H1 (cell line): ENCODE measurements at regions not wholly inside any gene's neighbourhood (a gene's known extent, or its start where the extent isn't known, plus 50 kb on each side); places are given as distances from the start of the nearest gene placed in this dataset.

ENCODE experiments used
- CTCF ChIA-PET: fragments of 300-600 bp; sonication (Branson Sonifier 250); formaldehyde crosslinking; loops from one replicate; lab custom pipeline; 2021; ENCODE audit not compliant: partially characterized antibody; lab: Charles Lee
- POLR2A ChIA-PET: fragments of 300-600 bp; sonication (Branson Sonifier 250); formaldehyde crosslinking; loops from one replicate; lab custom pipeline; 2021; ENCODE audit warnings: inconsistent platforms; ENCODE audit not compliant: partially characterized antibody; lab: Charles Lee
- DNase-seq, 2 experiments: peaks; one replicate each; pipeline versions ENCODE4 v3.0.0 to v3.0.0-alpha.2; 2010 to 2022; ENCODE audit warnings: low spot score in 2 of 2, low read depth in 1 of 2, mixed read lengths in 1 of 2
- FAIRE-seq: peaks from 2 replicates; lab custom pipeline; 2011; peaks lifted over from hg19 to GRCh38; lab: Jason Lieb, UNC
- H2AFZ ChIP-seq: 2 replicates; pipeline ENCODE4 v1.8.1; 2012; ENCODE audit warnings: low read length, inconsistent platforms
- H2AK5ac ChIP-seq: 2 replicates; pipeline ENCODE4 v1.6.1; 2013; ENCODE audit warnings: low read depth, low read length
- H2BK120ac ChIP-seq: replicated peaks from 2 replicates; pipeline ENCODE3; 2013; ENCODE audit warnings: low read depth, low read length, inconsistent platforms
- H2BK12ac ChIP-seq: 2 replicates; pipeline ENCODE4 v1.6.1; 2013; ENCODE audit warnings: low read depth, low read length
- H2BK15ac ChIP-seq: 2 replicates; pipeline ENCODE4 v1.6.1; 2013; ENCODE audit warnings: low read length
- H2BK20ac ChIP-seq: 2 replicates; pipeline ENCODE4 v1.6.1; 2013; ENCODE audit warnings: low read length
- H2BK5ac ChIP-seq: 2 replicates; pipeline ENCODE4 v1.6.1; 2013; ENCODE audit warnings: low read depth, low read length
- H3K14ac ChIP-seq: 2 replicates; pipeline ENCODE4 v1.6.1; 2013; ENCODE audit warnings: inconsistent platforms; ENCODE audit not compliant: insufficient read length
- H3K18ac ChIP-seq: 2 replicates; pipeline ENCODE4 v1.6.1; 2013; ENCODE audit warnings: low read length; ENCODE audit errors: extremely low read depth
- H3K23ac ChIP-seq: 2 replicates; pipeline ENCODE4 v1.6.1; 2013; ENCODE audit warnings: inconsistent platforms; ENCODE audit not compliant: insufficient read length
- H3K23me2 ChIP-seq: 2 replicates; pipeline ENCODE4 v1.6.1; 2013; ENCODE audit warnings: low read depth, low read length
- H3K27ac ChIP-seq: 2 replicates; pipeline ENCODE4 v1.6.1; 2011; ENCODE audit warnings: low read depth, low read length, inconsistent platforms
- H3K27me3 ChIP-seq, 4 experiments: replicated peaks in 1 of 4; 1 replicate in 1 of 4; 2 replicates in 3 of 4; pipeline versions ENCODE4 v1.6.1 to v1.8.1; 2011 to 2013; ENCODE audit warnings: low read length in 3 of 4, mild to moderate bottlenecking in 3 of 4, inconsistent platforms in 2 of 4, mixed read lengths in 2 of 4, moderate library complexity in 1 of 4; ENCODE audit not compliant: control insufficient read depth in 3 of 4, insufficient read depth in 3 of 4; ENCODE audit errors: extremely low read depth in 1 of 4
- H3K36me3 ChIP-seq, 4 experiments: 2 replicates each; pipeline versions ENCODE4 v1.6.1 to v1.8.1; 2011 to 2013; ENCODE audit warnings: mild to moderate bottlenecking in 4 of 4, low read length in 3 of 4, moderate library complexity in 2 of 4, control low read depth in 1 of 4, inconsistent platforms in 1 of 4; ENCODE audit not compliant: insufficient read depth in 4 of 4, control insufficient read depth in 2 of 4
- H3K4ac ChIP-seq: replicated peaks from 2 replicates; pipeline ENCODE3; 2013; ENCODE audit warnings: low read length, low read depth, mixed read lengths, inconsistent platforms; ENCODE audit not compliant: insufficient read length
- H3K4me1 ChIP-seq, 4 experiments: replicated peaks in 1 of 4; 1 replicate in 1 of 4; 2 replicates in 3 of 4; pipeline versions ENCODE4 v1.6.1 to v1.8.1; 2011 to 2013; ENCODE audit warnings: low read length in 3 of 4, inconsistent platforms in 2 of 4, mixed read lengths in 1 of 4; ENCODE audit not compliant: insufficient read depth in 4 of 4, control insufficient read depth in 3 of 4
- H3K4me2 ChIP-seq, 2 experiments: 2 replicates each; pipeline versions ENCODE4 v1.6.1 to v1.8.1; 2011 to 2013; ENCODE audit warnings: low read depth in 2 of 2, low read length in 2 of 2, control low read depth in 1 of 2, inconsistent platforms in 1 of 2, mild to moderate bottlenecking in 1 of 2; ENCODE audit not compliant: insufficient read depth in 1 of 2
- H3K4me3 ChIP-seq, 4 experiments: fragments of 200-600, 300-600 bp in 1 of 4; sonication (generic), shearing (Covaris generic), sonication (Bioruptor Twin) in 1 of 4; 2 replicates each; pipeline versions ENCODE4 v1.5.1 to v1.8.1; 2011 to 2016; ENCODE audit warnings: low read length in 4 of 4, low read depth in 3 of 4, control low read depth in 2 of 4, inconsistent platforms in 2 of 4, mild to moderate bottlenecking in 2 of 4, mixed read lengths in 1 of 4, moderate library complexity in 1 of 4; ENCODE audit not compliant: insufficient read depth in 2 of 4; ENCODE audit errors: extremely low read depth in 1 of 4
- H3K56ac ChIP-seq: replicated peaks from 2 replicates; pipeline ENCODE3; 2013; ENCODE audit warnings: low read depth, mild to moderate bottlenecking, mixed read lengths, low read length, inconsistent platforms; ENCODE audit not compliant: insufficient read length
- H3K79me1 ChIP-seq: 2 replicates; pipeline ENCODE4 v1.6.1; 2013; ENCODE audit warnings: low read depth, low read length, control low read depth
- H3K79me2 ChIP-seq, 2 experiments: 2 replicates each; pipeline versions ENCODE4 v1.6.1 to v1.8.1; 2012 to 2013; ENCODE audit warnings: low read length in 2 of 2, mild to moderate bottlenecking in 2 of 2, inconsistent platforms in 1 of 2; ENCODE audit not compliant: insufficient read depth in 2 of 2, control insufficient read depth in 1 of 2
- H3K9ac ChIP-seq, 4 experiments: replicated peaks in 1 of 4; 1 replicate in 1 of 4; 2 replicates in 3 of 4; pipeline versions ENCODE4 v1.6.1 to v1.8.1; 2011 to 2013; ENCODE audit warnings: low read depth in 3 of 4, low read length in 3 of 4, control low read depth in 2 of 4, mild to moderate bottlenecking in 2 of 4, moderate library complexity in 2 of 4, inconsistent platforms in 1 of 4; ENCODE audit errors: extremely low read depth in 1 of 4
- H3K9me3 ChIP-seq, 2 experiments: 2 replicates each; pipeline versions ENCODE4 v1.6.1 to v1.8.1; 2012 to 2013; ENCODE audit warnings: mild to moderate bottlenecking in 2 of 2, moderate library complexity in 2 of 2, control low read depth in 1 of 2, inconsistent platforms in 1 of 2, low read depth in 1 of 2, low read length in 1 of 2, mixed read lengths in 1 of 2; ENCODE audit not compliant: insufficient read depth in 2 of 2
- H4K20me1 ChIP-seq, 2 experiments: replicated peaks in 1 of 2; 2 replicates each; pipeline versions ENCODE3 to v1.8.1; 2011 to 2013; ENCODE audit warnings: inconsistent platforms in 2 of 2, low read length in 2 of 2, mild to moderate bottlenecking in 1 of 2; ENCODE audit not compliant: insufficient read depth in 2 of 2, control insufficient read depth in 1 of 2
- H4K5ac ChIP-seq: 2 replicates; pipeline ENCODE4 v1.6.1; 2013; ENCODE audit warnings: low read length, low read depth, mixed read lengths, inconsistent platforms; ENCODE audit not compliant: insufficient read length
- H4K8ac ChIP-seq: 2 replicates; pipeline ENCODE4 v1.8.0; 2013; ENCODE audit warnings: mild to moderate bottlenecking, moderate library complexity, low read length, inconsistent platforms; ENCODE audit not compliant: insufficient read depth; ENCODE audit errors: extremely low read depth
- H4K91ac ChIP-seq: replicated peaks from 2 replicates; pipeline ENCODE3; 2013; ENCODE audit warnings: low read length, mixed read lengths, inconsistent platforms; ENCODE audit not compliant: insufficient read length
- BCL11A ChIP-seq, 2 experiments: IDR thresholded peaks; one replicate each; pipeline ENCODE4 v1.6.1; 2011; ENCODE audit warnings: low read depth in 2 of 2, low read length in 2 of 2, mild to moderate bottlenecking in 2 of 2
- CBX8 ChIP-seq: fragments of 300-800, 300-1000 bp; sonication (generic); IDR thresholded peaks from 2 replicates; pipeline ENCODE4 v1.7.1; 2016; ENCODE audit warnings: low read depth, low read length, borderline replicate concordance
- CHD2 ChIP-seq: IDR thresholded peaks from 2 replicates; pipeline ENCODE4 v1.6.1; 2012; ENCODE audit warnings: low read length, improper control_type of control experiment
- CTBP2 ChIP-seq: IDR thresholded peaks from 2 replicates; pipeline ENCODE4 v1.7.0; 2011; ENCODE audit warnings: borderline replicate concordance, mild to moderate bottlenecking, moderate library complexity, mixed read lengths, low read length; ENCODE audit not compliant: insufficient read depth, insufficient read length
- GABPA ChIP-seq: IDR thresholded peaks from 2 replicates; pipeline ENCODE4 v1.6.1; 2011; ENCODE audit warnings: mild to moderate bottlenecking, low read length, moderate library complexity, borderline replicate concordance; ENCODE audit not compliant: insufficient read depth
- MAX ChIP-seq: IDR thresholded peaks from 2 replicates; pipeline ENCODE4 v1.6.1; 2012; ENCODE audit warnings: inconsistent platforms
- PHF8 ChIP-seq: fragments of 200-600 bp; sonication (generic); conservative IDR thresholded peaks from 2 replicates; pipeline ENCODE4 v1.7.1; 2012; ENCODE audit warnings: low read depth, mild to moderate bottlenecking, inconsistent platforms, low read length, moderate library complexity
- POLR2A ChIP-seq, 2 experiments: IDR thresholded peaks; 1 replicate in 1 of 2; 2 replicates in 1 of 2; pipeline ENCODE4 v1.6.1; 2011; ENCODE audit warnings: low read depth in 2 of 2, low read length in 2 of 2, mild to moderate bottlenecking in 2 of 2; ENCODE audit errors: control extremely low read depth in 1 of 2
- RNF2 ChIP-seq: fragments of 200-900, 300-1000 bp; sonication (generic); IDR thresholded peaks from 2 replicates; pipeline ENCODE4 v1.7.1; 2016; ENCODE audit warnings: borderline replicate concordance, low read depth, mild to moderate bottlenecking, antibody characterized with exemption, low read length; ENCODE audit not compliant: poor library complexity, severe bottlenecking; ENCODE audit errors: missing control alignments
- SIN3A ChIP-seq, 2 experiments: IDR thresholded peaks in 1 of 2; conservative IDR thresholded peaks in 1 of 2; 2 replicates each; pipeline ENCODE4 v1.6.1; 2011 to 2012; ENCODE audit warnings: low read length in 2 of 2, improper control_type of control experiment in 1 of 2, low read depth in 1 of 2, mild to moderate bottlenecking in 1 of 2
- SIX5 ChIP-seq: IDR thresholded peaks from 2 replicates; pipeline ENCODE4 v1.6.1; 2011; ENCODE audit warnings: mild to moderate bottlenecking, low read depth, low read length
- SP2 ChIP-seq: IDR thresholded peaks from 2 replicates; pipeline ENCODE4 v1.6.1; 2012; ENCODE audit warnings: mild to moderate bottlenecking, low read length, inconsistent platforms
- TAF7 ChIP-seq: optimal IDR thresholded peaks from 2 replicates; pipeline ENCODE3; 2011; ENCODE audit warnings: low read depth, mild to moderate bottlenecking, inconsistent platforms, low read length, moderate library complexity, borderline replicate concordance
- TEAD4 ChIP-seq: IDR thresholded peaks from 2 replicates; pipeline ENCODE4 v1.6.1; 2012; ENCODE audit warnings: low read depth, low read length, inconsistent platforms, mixed read lengths
- ZNF274 ChIP-seq: IDR thresholded peaks from 2 replicates; pipeline ENCODE4 v1.7.0; 2012; ENCODE audit warnings: low read length, borderline replicate concordance; ENCODE audit errors: extremely low read depth
- WGBS, 2 experiments: shearing (Covaris generic) in 1 of 2; methylation state at CpG; one replicate each; pipeline versions ENCODE4 v1.1.6 to v1.1.7; 2013 to 2015; ENCODE audit warnings: low lambda C conversion rate in 2 of 2, mixed read lengths in 2 of 2, inconsistent platforms in 1 of 2, low coverage in 1 of 2, missing lambda C conversion rate in 1 of 2; ENCODE audit not compliant: insufficient replicate concordance in 2 of 2, insufficient coverage in 1 of 2, insufficient read length in 1 of 2; ENCODE audit errors: extremely low coverage in 1 of 2, missing lambda C conversion rate in 1 of 2; 5-methylcytosine and 5-hydroxymethylcytosine counted together

GRCh38 chr16:64130140-64130539 lies 991.7 kb downstream of the CDH11 start:
- ChIA-PET POLR2A (no interaction called here), CTCF (interaction anchor here (0.6 kb wide), 1 partner anchor 11 kb away, joined by 3 read pairs; no protein-coding TSS in a partner anchor)
- Histone ChIP-seq H2BK20ac (no peak overlapping the region), H3K56ac (no peak overlapping the region), H3K9ac (no peak overlapping the region), H2AFZ (no peak overlapping the region), H3K36me3 (no peaks in the 10 kb centered on the region), H2BK12ac (no peak overlapping the region), H3K23ac (no peak overlapping the region), H3K23me2 (no peaks in the 10 kb centered on the region), H4K91ac (no peak overlapping the region), H3K4me1 (no peaks in the 10 kb centered on the region; a peak in 1 of 7 replicates), H3K4me3 (no peak overlapping the region), H3K18ac (no peak overlapping the region), H3K9me3 (no peaks in the 10 kb centered on the region), H3K79me1 (no peaks in the 10 kb centered on the region), H3K14ac (no peak overlapping the region), H2BK5ac (no peak overlapping the region), H3K79me2 (no peaks in the 10 kb centered on the region), H3K4me2 (no peak overlapping the region), H3K27me3 (no peaks in the 10 kb centered on the region), H2BK120ac (no peak overlapping the region), H2AK5ac (no peak overlapping the region), H3K27ac (no peak overlapping the region), H2BK15ac (no peak overlapping the region), H3K4ac (no peak overlapping the region), H4K8ac (no peak overlapping the region), H4K5ac (no peak overlapping the region), H4K20me1 (no peaks in the 10 kb centered on the region)
- FAIRE-seq (no peak), DNase-seq (no peak)
- 82% methylated on average over 2 of the region's 2 CpGs; no CpG with 5 or more reads in 1 of the 2 experiments for WGBS, 2 experiments
- no peak for TF ChIP-seq POLR2A (IDR thresholded peaks at IDR 0.05; ENCODE audit: control extremely low read depth in 1 of 2, low read depth in 2 of 2, low read length in 2 of 2)
- TF ChIP-seq SIX5 = no peak
- TF ChIP-seq MAX = no peak
- no peak for TF ChIP-seq CTBP2
- no peak for TF ChIP-seq CBX8
- TF ChIP-seq SP2 = no peak
- TF ChIP-seq RNF2 = no peak
- TF ChIP-seq GABPA = no peak
- TF ChIP-seq PHF8 = no peak
- TF ChIP-seq BCL11A (IDR thresholded peaks at IDR 0.05; ENCODE audit: low read depth in 2 of 2, low read length in 2 of 2) = no peak
- no peak for TF ChIP-seq CHD2
- no peak for TF ChIP-seq TAF7
- no peak for TF ChIP-seq TEAD4
- TF ChIP-seq SIN3A (conservative IDR thresholded peaks at IDR 0.05 in 1 of 2, IDR thresholded peaks at IDR 0.05 in 1 of 2; ENCODE audit: low read depth in 1 of 2, low read length in 2 of 2) = no peak
- no peak for TF ChIP-seq ZNF274
